Trophoblast cell (in vitro differentiated cells and primary cell): ENCODE measurements at regions not wholly inside any gene's neighbourhood (a gene's known extent, or its start where the extent isn't known, plus 50 kb on each side); places are given as distances from the start of the nearest gene placed in this dataset.

Experiments
- DNase-seq, 2 donors: peaks; one replicate each; pipeline ENCODE4 v3.0.0-alpha.2; 2016
- H2AFZ ChIP-seq: 2 replicates; pipeline ENCODE4 v1.6.1; 2013; ENCODE audit warnings: low read length, moderate library complexity, mild to moderate bottlenecking; ENCODE audit not compliant: insufficient read depth, poor library complexity
- H2AK5ac ChIP-seq: 2 replicates; pipeline ENCODE4 v1.6.1; 2013; ENCODE audit warnings: mild to moderate bottlenecking, low read length
- H2BK120ac ChIP-seq: 2 replicates; pipeline ENCODE4 v1.6.1; 2013; ENCODE audit warnings: low read length, mild to moderate bottlenecking, moderate library complexity; ENCODE audit not compliant: insufficient read depth, poor library complexity
- H2BK12ac ChIP-seq: 2 replicates; pipeline ENCODE4 v1.6.1; 2013; ENCODE audit warnings: mild to moderate bottlenecking, low read length, moderate library complexity
- H2BK5ac ChIP-seq: 2 replicates; pipeline ENCODE4 v1.6.1; 2013; ENCODE audit warnings: low read length, low read depth, moderate library complexity, mild to moderate bottlenecking; ENCODE audit not compliant: poor library complexity
- H3K14ac ChIP-seq: 2 replicates; pipeline ENCODE4 v1.6.1; 2013; ENCODE audit warnings: mild to moderate bottlenecking, low read length
- H3K18ac ChIP-seq: 2 replicates; pipeline ENCODE4 v1.6.1; 2013; ENCODE audit warnings: mild to moderate bottlenecking, low read length
- H3K23ac ChIP-seq: 2 replicates; pipeline ENCODE4 v1.6.1; 2013; ENCODE audit warnings: low read length
- H3K27ac ChIP-seq: 2 replicates; pipeline ENCODE4 v1.5.1; 2013; ENCODE audit warnings: low read depth, mild to moderate bottlenecking, inconsistent platforms, low read length, moderate library complexity
- H3K27me3 ChIP-seq: 2 replicates; pipeline ENCODE4 v1.6.1; 2013; ENCODE audit warnings: inconsistent platforms, mild to moderate bottlenecking, low read length, moderate library complexity; ENCODE audit not compliant: insufficient read depth
- H3K36me3 ChIP-seq, 2 experiments: 1 replicate in 1 of 2; 2 replicates in 1 of 2; pipeline ENCODE4 v1.6.1; 2013; ENCODE audit warnings: low read length in 2 of 2, mild to moderate bottlenecking in 2 of 2, moderate library complexity in 1 of 2; ENCODE audit not compliant: insufficient read depth in 2 of 2, control insufficient read depth in 1 of 2
- H3K4ac ChIP-seq: 2 replicates; pipeline ENCODE4 v1.6.1; 2013; ENCODE audit warnings: low read depth, mild to moderate bottlenecking, low read length, moderate library complexity
- H3K4me1 ChIP-seq, 2 experiments: 1 replicate in 1 of 2; 2 replicates in 1 of 2; pipeline ENCODE4 v1.6.1; 2013; ENCODE audit warnings: low read length in 2 of 2, mild to moderate bottlenecking in 2 of 2, moderate library complexity in 1 of 2; ENCODE audit not compliant: insufficient read depth in 2 of 2, control insufficient read depth in 1 of 2
- H3K4me2 ChIP-seq: 2 replicates; pipeline ENCODE4 v1.6.1; 2013; ENCODE audit warnings: inconsistent platforms, mild to moderate bottlenecking, low read length, moderate library complexity
- H3K4me3 ChIP-seq: 2 replicates; pipeline ENCODE4 v1.5.1; 2013; ENCODE audit warnings: mild to moderate bottlenecking, low read depth, low read length, inconsistent platforms
- H3K79me1 ChIP-seq: one replicate; pipeline ENCODE4 v1.6.1; 2013; ENCODE audit warnings: low read length
- H3K79me2 ChIP-seq: 2 replicates; pipeline ENCODE4 v1.6.1; 2013; ENCODE audit warnings: low read length, mild to moderate bottlenecking; ENCODE audit not compliant: control insufficient read depth, insufficient read depth, poor library complexity
- H3K9ac ChIP-seq: 2 replicates; pipeline ENCODE4 v1.6.1; 2013; ENCODE audit warnings: mild to moderate bottlenecking, low read length
- H3K9me3 ChIP-seq: 2 replicates; pipeline ENCODE4 v1.6.1; 2013; ENCODE audit warnings: low read depth, mild to moderate bottlenecking, control low read depth, inconsistent platforms, low read length; ENCODE audit not compliant: insufficient read depth
- H4K12ac ChIP-seq: 2 replicates; pipeline ENCODE4 v1.6.1; 2013; ENCODE audit warnings: low read depth, mild to moderate bottlenecking, low read length, moderate library complexity
- H4K8ac ChIP-seq: 2 replicates; pipeline ENCODE4 v1.6.1; 2013; ENCODE audit warnings: low read depth, mild to moderate bottlenecking, low read length, moderate library complexity
- H4K91ac ChIP-seq: one replicate; pipeline ENCODE4 v1.6.1; 2013; ENCODE audit warnings: low read depth, mild to moderate bottlenecking, low read length, moderate library complexity
- WGBS: extraction: QIAGEN DNeasy Blood & Tissue Kit; methylation state at CpG from one replicate; pipeline ENCODE4 v1.1.7; 2013; ENCODE audit warnings: missing lambda C conversion rate; ENCODE audit not compliant: insufficient read length, insufficient coverage; ENCODE audit errors: extremely low coverage; 5-methylcytosine and 5-hydroxymethylcytosine counted together

DNA sequence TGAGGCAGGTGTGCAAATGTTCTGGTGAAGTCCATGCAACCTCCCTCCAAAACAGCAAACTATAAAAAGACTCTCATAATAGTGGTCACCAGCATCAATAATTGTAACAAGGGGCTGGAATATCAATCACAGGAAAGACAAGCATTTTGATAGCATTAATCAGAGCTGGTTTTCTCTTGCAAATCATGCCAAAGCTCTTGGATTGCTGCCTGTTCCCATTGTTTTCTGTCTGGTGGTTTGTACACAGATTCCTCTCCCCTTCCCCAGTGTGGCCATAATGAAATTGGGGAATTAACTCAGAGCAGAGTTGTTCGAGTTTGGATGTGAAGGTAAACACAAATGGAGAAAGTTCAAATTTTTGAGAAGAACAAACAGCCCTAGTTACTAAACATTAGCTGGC lies 134.2 kb downstream of the CDCA7 start:
- no peak overlapping the region for H3K4me2 ChIP-seq
- no peak overlapping the region for H4K91ac ChIP-seq
- no peak overlapping the region for H2BK5ac ChIP-seq
- WGBS: no CpG with 5 or more reads among the region's 1 CpG
- H3K4me3 ChIP-seq: no peak overlapping the region
- H3K79me1 ChIP-seq: no peaks in the 10 kb centered on the region
- H3K27me3 ChIP-seq: no peaks in the 10 kb centered on the region
- no peak overlapping the region for H2AFZ ChIP-seq
- H3K9ac ChIP-seq: no peak overlapping the region
- H3K79me2 ChIP-seq: no peaks in the 10 kb centered on the region
- no peak overlapping the region for H3K18ac ChIP-seq
- H3K4ac ChIP-seq: no peak overlapping the region
- no peak overlapping the region for H4K12ac ChIP-seq
- no peak overlapping the region for H3K27ac ChIP-seq
- H2BK12ac ChIP-seq: no peak overlapping the region
- no peak overlapping the region for H3K23ac ChIP-seq
- H4K8ac ChIP-seq: no peak overlapping the region
- DNase-seq: no peak
- H3K14ac ChIP-seq: no peak overlapping the region
- H2BK120ac ChIP-seq: no peak overlapping the region
- H3K36me3 ChIP-seq: no peaks in the 10 kb centered on the region
- H3K9me3 ChIP-seq: peaks cover 2% of the 10 kb centered on the region
- H2AK5ac ChIP-seq: no peak overlapping the region
- H3K4me1 ChIP-seq: no peaks in the 10 kb centered on the region

DNA sequence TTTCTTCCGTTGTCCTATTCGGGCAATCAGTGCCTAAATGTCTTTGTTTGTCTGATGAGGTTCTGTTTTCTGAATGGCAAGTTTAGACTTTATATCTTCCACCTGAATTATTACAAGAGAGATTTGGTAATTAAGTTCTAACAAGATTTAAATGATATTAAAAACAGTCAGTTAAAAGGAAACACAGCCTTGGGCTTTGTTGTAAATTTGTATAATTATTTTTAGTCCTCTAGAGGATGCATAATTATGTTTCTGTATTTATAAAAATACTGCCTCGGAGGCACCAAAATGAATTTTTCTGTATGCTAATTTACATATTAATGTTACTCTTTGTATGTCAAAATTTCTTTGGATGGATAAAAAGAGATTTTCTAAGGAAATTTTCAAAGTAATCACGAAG lies 136.7 kb downstream of the CDCA7 start:
- Histone ChIP-seq H4K12ac (no peak overlapping the region), H3K14ac (no peak overlapping the region), H4K91ac (no peak overlapping the region), H2AFZ (no peak overlapping the region), H3K27me3 (no peaks in the 10 kb centered on the region), H3K79me1 (no peaks in the 10 kb centered on the region), H2AK5ac (no peak overlapping the region), H3K4ac (no peak overlapping the region), H4K8ac (no peak overlapping the region), H3K27ac (no peak overlapping the region), H3K4me1 (no peaks in the 10 kb centered on the region), H3K9me3 (peaks cover 2% of the 10 kb centered on the region), H3K4me2 (no peak overlapping the region), H3K36me3 (no peaks in the 10 kb centered on the region), H2BK12ac (no peak overlapping the region), H2BK5ac (no peak overlapping the region), H3K4me3 (no peak overlapping the region), H2BK120ac (no peak overlapping the region), H3K23ac (no peak overlapping the region), H3K79me2 (no peaks in the 10 kb centered on the region), H3K9ac (no peak overlapping the region), H3K18ac (no peak overlapping the region)
- WGBS: no CpG with 5 or more reads among the region's 4 CpGs
- DNase-seq: no peak

DNA sequence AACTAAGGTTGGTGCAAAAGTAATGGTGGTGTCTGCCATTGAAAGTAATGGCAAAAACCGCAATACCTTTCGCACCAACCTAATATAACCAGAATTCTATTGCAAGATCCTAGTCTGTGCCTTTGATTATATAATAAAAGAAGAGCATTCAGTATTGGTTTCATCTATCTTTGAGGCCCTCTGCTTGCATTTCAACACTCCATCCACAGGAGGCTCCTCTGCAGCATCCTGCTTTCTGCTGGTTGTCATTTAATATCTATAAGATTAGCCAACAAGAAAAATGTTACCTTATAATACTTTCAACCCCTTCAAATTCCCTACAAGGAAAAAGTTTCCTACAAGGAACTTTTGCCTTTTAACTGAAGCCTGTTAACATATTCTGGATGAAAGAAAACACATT lies 139.2 kb downstream of the CDCA7 start:
- DNase-seq: no peak
- H3K36me3 ChIP-seq: no peaks in the 10 kb centered on the region
- H3K18ac ChIP-seq: no peak overlapping the region
- WGBS: no CpG with 5 or more reads among the region's 2 CpGs
- no peak overlapping the region for H2AK5ac ChIP-seq
- no peak overlapping the region for H3K23ac ChIP-seq
- no peak overlapping the region for H2BK5ac ChIP-seq
- H3K14ac ChIP-seq: no peak overlapping the region
- no peak overlapping the region for H2BK120ac ChIP-seq
- H3K79me2 ChIP-seq: no peaks in the 10 kb centered on the region
- H3K4me2 ChIP-seq: no peak overlapping the region
- H4K12ac ChIP-seq: no peak overlapping the region
- H3K4ac ChIP-seq: no peak overlapping the region
- H3K27ac ChIP-seq: no peak overlapping the region
- no peak overlapping the region for H2AFZ ChIP-seq
- H3K9ac ChIP-seq: no peak overlapping the region
- H2BK12ac ChIP-seq: no peak overlapping the region
- H3K4me3 ChIP-seq: no peak overlapping the region
- no peak overlapping the region for H4K91ac ChIP-seq
- H3K9me3 ChIP-seq: peaks cover 2% of the 10 kb centered on the region
- no peak overlapping the region for H4K8ac ChIP-seq
- H3K79me1 ChIP-seq: no peaks in the 10 kb centered on the region
- no peaks in the 10 kb centered on the region for H3K4me1 ChIP-seq
- no peaks in the 10 kb centered on the region for H3K27me3 ChIP-seq

DNA sequence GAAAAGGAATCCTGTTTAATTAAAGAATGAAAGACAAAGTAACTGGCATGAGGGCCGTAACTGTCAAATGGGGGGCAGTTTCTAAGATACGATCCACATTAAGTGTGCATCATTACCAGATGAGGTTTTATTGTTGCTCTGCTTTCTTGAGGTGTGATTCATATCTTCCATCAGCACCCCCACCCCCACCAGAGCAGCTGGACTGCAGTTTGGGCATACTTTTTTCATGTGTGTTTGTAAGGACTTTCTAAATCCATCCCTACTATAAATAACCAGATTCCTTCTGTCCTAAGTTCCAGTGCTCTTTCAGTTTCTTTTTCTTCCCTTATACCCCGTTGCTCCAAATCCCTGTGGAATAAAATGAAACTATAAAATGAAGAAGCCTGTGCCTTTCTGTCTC lies 142.1 kb downstream of the CDCA7 start:
- H4K12ac ChIP-seq: no peak overlapping the region
- no peak overlapping the region for H3K4ac ChIP-seq
- no peak overlapping the region for H2BK120ac ChIP-seq
- H2BK5ac ChIP-seq: no peak overlapping the region
- H2BK12ac ChIP-seq: no peak overlapping the region
- no peak overlapping the region for H3K9ac ChIP-seq
- H3K23ac ChIP-seq: no peak overlapping the region
- peaks cover 4% of the 10 kb centered on the region for H3K9me3 ChIP-seq
- H3K4me3 ChIP-seq: no peak overlapping the region
- H3K14ac ChIP-seq: no peak overlapping the region
- H3K79me2 ChIP-seq: no peaks in the 10 kb centered on the region
- H3K79me1 ChIP-seq: no peaks in the 10 kb centered on the region
- WGBS: no CpG with 5 or more reads among the region's 3 CpGs
- no peaks in the 10 kb centered on the region for H3K27me3 ChIP-seq
- H3K27ac ChIP-seq: no peak overlapping the region
- H3K4me1 ChIP-seq: no peaks in the 10 kb centered on the region
- no peak overlapping the region for H2AFZ ChIP-seq
- H3K18ac ChIP-seq: no peak overlapping the region
- H3K4me2 ChIP-seq: no peak overlapping the region
- no peak for DNase-seq
- H4K8ac ChIP-seq: no peak overlapping the region
- no peak overlapping the region for H4K91ac ChIP-seq
- H2AK5ac ChIP-seq: no peak overlapping the region
- no peaks in the 10 kb centered on the region for H3K36me3 ChIP-seq
